Prostate gland (tissue), 2 donors: ENCODE measurements at regions not wholly inside any gene's neighbourhood (a gene's known extent, or its start where the extent isn't known, plus 50 kb on each side); places are given as distances from the start of the nearest gene placed in this dataset.

Experiments used
- POLR2A ChIP-seq: fragments of 450-650 bp; IDR thresholded peaks from one replicate; pipeline ENCODE4 v1.6.1; 2016; ENCODE audit warnings: antibody characterized with exemption, mild to moderate bottlenecking
- POLR2AphosphoS5 ChIP-seq: sonication (generic); formaldehyde crosslinking; IDR thresholded peaks from one replicate; pipeline ENCODE4 v1.6.1; 2017; ENCODE audit warnings: antibody characterized with exemption
- TF ChIP-seq, protein P1 (sequence below), 4 experiments: fragments of 200-600 bp in 2 of 4; fragments of 450-650 bp in 2 of 4; sonication (generic) in 2 of 4; IDR thresholded peaks; 1 replicate in 3 of 4; 2 replicates in 1 of 4; pipeline ENCODE4 v1.5.1; 2016 to 2019; ENCODE audit warnings: antibody characterized with exemption in 4 of 4, mild to moderate bottlenecking in 2 of 4, moderate library complexity in 2 of 4

GRCh38 chr4:18278244-18278643, 256.7 kb upstream of the LCORL start:
- TF ChIP-seq, protein P1, sequence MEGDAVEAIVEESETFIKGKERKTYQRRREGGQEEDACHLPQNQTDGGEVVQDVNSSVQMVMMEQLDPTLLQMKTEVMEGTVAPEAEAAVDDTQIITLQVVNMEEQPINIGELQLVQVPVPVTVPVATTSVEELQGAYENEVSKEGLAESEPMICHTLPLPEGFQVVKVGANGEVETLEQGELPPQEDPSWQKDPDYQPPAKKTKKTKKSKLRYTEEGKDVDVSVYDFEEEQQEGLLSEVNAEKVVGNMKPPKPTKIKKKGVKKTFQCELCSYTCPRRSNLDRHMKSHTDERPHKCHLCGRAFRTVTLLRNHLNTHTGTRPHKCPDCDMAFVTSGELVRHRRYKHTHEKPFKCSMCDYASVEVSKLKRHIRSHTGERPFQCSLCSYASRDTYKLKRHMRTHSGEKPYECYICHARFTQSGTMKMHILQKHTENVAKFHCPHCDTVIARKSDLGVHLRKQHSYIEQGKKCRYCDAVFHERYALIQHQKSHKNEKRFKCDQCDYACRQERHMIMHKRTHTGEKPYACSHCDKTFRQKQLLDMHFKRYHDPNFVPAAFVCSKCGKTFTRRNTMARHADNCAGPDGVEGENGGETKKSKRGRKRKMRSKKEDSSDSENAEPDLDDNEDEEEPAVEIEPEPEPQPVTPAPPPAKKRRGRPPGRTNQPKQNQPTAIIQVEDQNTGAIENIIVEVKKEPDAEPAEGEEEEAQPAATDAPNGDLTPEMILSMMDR (IDR thresholded peaks at IDR 0.05), result no peak
- no peak for TF ChIP-seq POLR2A
- no peak for TF ChIP-seq POLR2AphosphoS5
